GM23338 (cell line): ENCODE measurements at regions not wholly inside any gene's neighbourhood (a gene's known extent, or its start where the extent isn't known, plus 50 kb on each side); places are given as distances from the start of the nearest gene placed in this dataset.

Source experiments
- ATAC-seq: fragments of 200-7000 bp; cut with Tn5 transposase; 3 replicates; pipeline ENCODE4 v1.9.1; 2020
- DNase-seq: peaks from one replicate; pipeline ENCODE4 v3.0.0-alpha.2; 2015; ENCODE audit warnings: low spot score
- H2AFZ ChIP-seq: fragments of 200-600 bp; sonication (generic); 2 replicates; pipeline ENCODE4 v1.8.0; 2016; ENCODE audit warnings: antibody characterized with exemption, mild to moderate bottlenecking, moderate library complexity
- H3F3A ChIP-seq: fragments of 200-600 bp; sonication (generic); replicated peaks from 2 replicates; pipeline ENCODE4 v1.8.0; 2017; ENCODE audit warnings: antibody characterized with exemption, mixed run types, low read depth
- H3K27ac ChIP-seq: fragments of 200-600 bp; sonication (generic); 2 replicates; pipeline ENCODE4 v1.6.1; 2016; ENCODE audit warnings: low read depth
- H3K27me3 ChIP-seq: fragments of 200-600 bp; sonication (generic); 2 replicates; pipeline ENCODE4 v1.8.0; 2016; ENCODE audit warnings: mild to moderate bottlenecking, mixed run types, moderate library complexity; ENCODE audit not compliant: insufficient read depth
- H3K36me3 ChIP-seq: fragments of 200-600 bp; sonication (generic); 2 replicates; pipeline ENCODE4 v1.8.0; 2016; ENCODE audit warnings: mild to moderate bottlenecking; ENCODE audit not compliant: insufficient read depth
- H3K4me1 ChIP-seq: fragments of 200-600 bp; sonication (generic); 2 replicates; pipeline ENCODE4 v1.8.0; 2016; ENCODE audit warnings: mild to moderate bottlenecking, moderate library complexity; ENCODE audit not compliant: insufficient read depth
- H3K4me2 ChIP-seq: fragments of 200-600 bp; sonication (generic); 2 replicates; pipeline ENCODE4 v1.7.1; 2017; ENCODE audit warnings: mixed run types
- H3K4me3 ChIP-seq: fragments of 200-600 bp; sonication (generic); 2 replicates; pipeline ENCODE4 v1.6.1; 2016; ENCODE audit warnings: mixed run types
- H3K79me2 ChIP-seq: fragments of 200-600 bp; sonication (generic); replicated peaks from 2 replicates; pipeline ENCODE4 v1.8.0; 2017; ENCODE audit warnings: mild to moderate bottlenecking; ENCODE audit not compliant: insufficient read depth
- H3K9me2 ChIP-seq: fragments of 200-600 bp; sonication (generic); 2 replicates; pipeline ENCODE4 v1.8.0; 2017; ENCODE audit not compliant: insufficient read depth
- H4K20me1 ChIP-seq: fragments of 200-600 bp; sonication (generic); replicated peaks from 2 replicates; pipeline ENCODE4 v1.8.0; 2017; ENCODE audit warnings: mild to moderate bottlenecking; ENCODE audit not compliant: insufficient read depth
- H3K27ac Mint-ChIP-seq: 2 replicates; pipeline ENCODE4 v1.8.0; 2020; ENCODE audit warnings: inconsistent platforms, mild to moderate bottlenecking, moderate library complexity, mixed read lengths
- H3K27me3 Mint-ChIP-seq: 3 replicates; pipeline ENCODE4 v1.8.0; 2022; ENCODE audit warnings: low read depth, mild to moderate bottlenecking, moderate library complexity, mixed read lengths, inconsistent platforms; ENCODE audit not compliant: insufficient read depth, poor library complexity
- H3K36me3 Mint-ChIP-seq: 3 replicates; pipeline ENCODE4 v1.8.0; 2021; ENCODE audit warnings: low read depth, mild to moderate bottlenecking, inconsistent platforms, moderate library complexity, mixed read lengths
- H3K4me1 Mint-ChIP-seq: 3 replicates; pipeline ENCODE4 v1.8.0; 2020; ENCODE audit warnings: mild to moderate bottlenecking, inconsistent platforms, mixed read lengths
- H3K4me3 Mint-ChIP-seq: 3 replicates; pipeline ENCODE4 v1.8.0; 2021; ENCODE audit warnings: moderate library complexity, mild to moderate bottlenecking, inconsistent platforms, mixed read lengths
- H3K9me3 Mint-ChIP-seq: 3 replicates; pipeline ENCODE4 v1.8.0; 2020; ENCODE audit warnings: moderate library complexity, mild to moderate bottlenecking, inconsistent platforms, mixed read lengths
- CREB1 ChIP-seq: fragments of 250-450 bp; sonication (Bioruptor Pico); IDR thresholded peaks from 2 replicates; pipeline ENCODE4 v1.5.0; 2020; ENCODE audit warnings: low read depth, mild to moderate bottlenecking, moderate library complexity
- CTCF ChIP-seq, 2 experiments: fragments of 200-600 bp in 1 of 2; sonication (generic) in 1 of 2; conservative IDR thresholded peaks; 2 replicates each; pipeline versions ENCODE4 v1.5.1 to v1.6.1; 2016 to 2017; ENCODE audit warnings: antibody characterized with exemption in 2 of 2, low read depth in 2 of 2, mild to moderate bottlenecking in 2 of 2, moderate library complexity in 1 of 2
- ETS1 ChIP-seq: IDR thresholded peaks from 2 replicates; pipeline ENCODE4 v1.6.1; 2016; ENCODE audit warnings: antibody characterized with exemption
- EZH2 ChIP-seq: fragments of 200-600 bp; sonication (generic); IDR thresholded peaks from one replicate; pipeline ENCODE4 v1.8.0; 2017; ENCODE audit warnings: antibody characterized with exemption, mild to moderate bottlenecking, low read depth; ENCODE audit not compliant: unreplicated experiment
- EZH2phosphoT487 ChIP-seq: fragments of 200-600 bp; sonication (generic); IDR thresholded peaks from one replicate; pipeline ENCODE4 v1.8.1; 2018; ENCODE audit warnings: antibody characterized with exemption; ENCODE audit not compliant: unreplicated experiment
- JUNB ChIP-seq: IDR thresholded peaks from one replicate; pipeline ENCODE4 v1.6.1; 2016; ENCODE audit warnings: antibody characterized with exemption; ENCODE audit not compliant: unreplicated experiment
- NANOG ChIP-seq: IDR thresholded peaks from 2 replicates; pipeline ENCODE4 v1.6.1; 2016; ENCODE audit warnings: antibody characterized with exemption, borderline replicate concordance
- POLR2AphosphoS5 ChIP-seq: IDR thresholded peaks from 2 replicates; pipeline ENCODE4 v1.6.1; 2016; ENCODE audit warnings: antibody characterized with exemption, low read depth
- REST ChIP-seq: IDR thresholded peaks from one replicate; pipeline ENCODE4 v1.6.1; 2018; ENCODE audit warnings: antibody characterized with exemption; ENCODE audit not compliant: unreplicated experiment
- STAT1 ChIP-seq: IDR thresholded peaks from one replicate; pipeline ENCODE4 v1.6.1; 2016; ENCODE audit warnings: antibody characterized with exemption; ENCODE audit not compliant: unreplicated experiment
- ZNF114 ChIP-seq: fragments of 250-450 bp; sonication (Bioruptor Pico); IDR thresholded peaks from 2 replicates; pipeline ENCODE4 v1.5.0; 2020; ENCODE audit warnings: mild to moderate bottlenecking, moderate library complexity
- ZNF331 ChIP-seq: fragments of 250-450 bp; sonication (Bioruptor Pico); IDR thresholded peaks from 2 replicates; pipeline ENCODE4 v1.5.0; 2020; ENCODE audit warnings: low read depth, mild to moderate bottlenecking, moderate library complexity
- ZNF462 ChIP-seq: fragments of 250-450 bp; sonication (Bioruptor Pico); IDR thresholded peaks from 2 replicates; pipeline ENCODE4 v1.5.0; 2020; ENCODE audit warnings: mild to moderate bottlenecking, moderate library complexity

- no peak overlapping the region for H3K27ac ChIP-seq
- H3K9me3 Mint-ChIP-seq = peaks cover 86% of the 10 kb centered on the region
These were observed 572.3 kb upstream of the RAG2 start for GRCh38 chr11:37170311-37170710.

More at GRCh38 chr11:37170311-37170710, 572.3 kb upstream of the RAG2 start:
- Mint-ChIP-seq H3K27me3 (peaks cover 3% of the 10 kb centered on the region), H3K36me3 (peaks cover 36% of the 10 kb centered on the region), H3K4me1 (no peaks in the 10 kb centered on the region), H3K27ac (no peak overlapping the region), H3K4me3 (no peak overlapping the region)
- no peaks in the 10 kb centered on the region for H3K4me1 ChIP-seq
- TF ChIP-seq STAT1 = no peak
- TF ChIP-seq REST = no peak
- TF ChIP-seq JUNB = no peak
- TF ChIP-seq CTCF (conservative IDR thresholded peaks at IDR 0.05; ENCODE audit: low read depth in 2 of 2) = no peak
- no peak for TF ChIP-seq NANOG
- TF ChIP-seq POLR2AphosphoS5 = no peak
- TF ChIP-seq EZH2phosphoT487 = no peak
- TF ChIP-seq EZH2 = no peak
- TF ChIP-seq ZNF114 = no peak
- TF ChIP-seq ETS1 = no peak
- no peak for TF ChIP-seq CREB1 (CRISPR knock-in tag)
- TF ChIP-seq ZNF331 (CRISPR knock-in tag) = no peak
- TF ChIP-seq ZNF462 (CRISPR knock-in tag) = no peak
- no peak overlapping the region for H2AFZ ChIP-seq
- H3K36me3 ChIP-seq = peaks cover 10% of the 10 kb centered on the region; the same call in 1 of the 2 replicates
- no peak overlapping the region for H3K4me2 ChIP-seq
- no peaks in the 10 kb centered on the region for H4K20me1 ChIP-seq
- H3K79me2 ChIP-seq = no peaks in the 10 kb centered on the region
- ATAC-seq = no peak
- H3K4me3 ChIP-seq = no peak overlapping the region
- H3F3A ChIP-seq = no peaks in the 10 kb centered on the region
- H3K27me3 ChIP-seq = no peaks in the 10 kb centered on the region
- no peak for DNase-seq
- H3K9me2 ChIP-seq = no peaks in the 10 kb centered on the region
